Hepatocyte (in vitro differentiated cells): ENCODE measurements at regions not wholly inside any gene's neighbourhood (a gene's known extent, or its start where the extent isn't known, plus 50 kb on each side); places are given as distances from the start of the nearest gene placed in this dataset.

Experiments used
- CTCF ChIP-seq: fragments of 200-600 bp; sonication (generic); IDR thresholded peaks from 2 replicates; pipeline ENCODE4 v1.5.1; 2016; ENCODE audit warnings: antibody characterized with exemption, mild to moderate bottlenecking; ENCODE audit not compliant: poor library complexity
- EZH2 ChIP-seq: fragments of 200-600 bp; sonication (generic); IDR thresholded peaks from 2 replicates; pipeline ENCODE4 v1.6.1; 2016; ENCODE audit warnings: antibody characterized with exemption, mild to moderate bottlenecking, borderline replicate concordance
- EZH2phosphoT487 ChIP-seq: fragments of 200-600 bp; sonication (generic); IDR thresholded peaks from one replicate; pipeline ENCODE4 v1.6.1; 2018; ENCODE audit warnings: antibody characterized with exemption, mild to moderate bottlenecking, low read depth, moderate library complexity; ENCODE audit not compliant: unreplicated experiment, severe bottlenecking

- TF ChIP-seq CTCF, result no peak
- TF ChIP-seq EZH2, result no peak
- TF ChIP-seq EZH2phosphoT487, result no peak
These were observed 130.0 kb upstream of the BDNF start for GRCh38 chr11:27830206-27830605.
